HCT116 (cell line): ENCODE measurements at regions not wholly inside any gene's neighbourhood (a gene's known extent, or its start where the extent isn't known, plus 50 kb on each side); places are given as distances from the start of the nearest gene placed in this dataset.
"Not testable (repeated sequence)": the region's sequence is repeated elsewhere in the genome, so short reads cannot be mapped to it uniquely, and the experiment has no call there.

Source experiments
- ATAC-seq: fragments of 200-7000 bp; cut with Tn5 transposase; 2 replicates; pipeline ENCODE4 v1.9.1; 2020; ENCODE audit warnings: mild to moderate bottlenecking, moderate library complexity
- BruUV-seq: library from RNA; stranded (reverse); fragments of 400-500 nt; replicated peaks from 2 replicates; lab custom pipeline; 2021; lab: Mats Ljungman, UMichigan
- CTCF ChIA-PET: fragments of 300-600 bp; sonication (Branson Sonifier 250); formaldehyde crosslinking; loops from one replicate; lab custom pipeline; 2021; ENCODE audit warnings: antibody characterized with exemption; lab: Charles Lee
- POLR2A ChIA-PET: fragments of 300-600, 350-600 bp; sonication (Branson Sonifier 250); formaldehyde crosslinking; loops from one replicate; lab custom pipeline; 2021; ENCODE audit warnings: antibody characterized with exemption; lab: Charles Lee
- RAD21 ChIA-PET, 2 experiments: fragments of 300-600 bp; sonication (Branson Sonifier 250); formaldehyde crosslinking; loops; one replicate each; lab custom pipeline; 2023; ENCODE audit warnings: low total read pairs in 2 of 2; ENCODE audit not compliant: uncharacterized antibody in 2 of 2, unreplicated experiment in 2 of 2, low non-redundant PET in 1 of 2; lab: Charles Lee
- DNase-seq: peaks from one replicate; pipeline ENCODE4 v3.0.0-alpha.2; 2010; ENCODE audit warnings: low read depth, low spot score
- H2AFZ ChIP-seq: fragments of 200-600 bp; shearing (Covaris generic), sonication (generic); 2 replicates; pipeline ENCODE4 v1.6.1; 2017; ENCODE audit warnings: low read depth, mixed run types, mixed read lengths, antibody characterized with exemption, low read length; ENCODE audit not compliant: poor library complexity, severe bottlenecking
- H3K27ac ChIP-seq: 2 replicates; pipeline ENCODE4 v1.5.1; 2012; ENCODE audit warnings: low read depth, low read length
- H3K27me3 ChIP-seq: fragments of 200-600 bp; sonication (generic); 2 replicates; pipeline ENCODE4 v1.6.1; 2016; ENCODE audit warnings: mixed run types, low read length, mixed read lengths; ENCODE audit not compliant: insufficient read depth
- H3K36me3 ChIP-seq, 2 experiments: fragments of 200-500 bp in 1 of 2; fragments of 200-600 bp in 1 of 2; sonication (Bioruptor generic) in 1 of 2; sonication (generic) in 1 of 2; 2 replicates each; pipeline versions ENCODE4 v1.5.1 to v1.6.1; 2014 to 2016; ENCODE audit warnings: low read length in 2 of 2, inconsistent platforms in 1 of 2, mixed read lengths in 1 of 2, mixed run types in 1 of 2; ENCODE audit not compliant: insufficient read depth in 2 of 2, control insufficient read depth in 1 of 2
- H3K4me1 ChIP-seq, 2 experiments: fragments of 200-600 bp in 1 of 2; sonication (generic) in 1 of 2; 2 replicates each; pipeline versions ENCODE4 v1.5.1 to v1.6.1; 2012 to 2017; ENCODE audit warnings: low read length in 2 of 2, inconsistent platforms in 1 of 2, mild to moderate bottlenecking in 1 of 2, mixed read lengths in 1 of 2, mixed run types in 1 of 2, moderate library complexity in 1 of 2; ENCODE audit not compliant: insufficient read depth in 2 of 2, control insufficient read depth in 1 of 2
- H3K4me2 ChIP-seq: fragments of 200-600 bp; sonication (generic); 2 replicates; pipeline ENCODE4 v1.6.1; 2017; ENCODE audit warnings: mixed run types, low read length, mixed read lengths
- H3K4me3 ChIP-seq, 2 experiments: fragments of 200-600 bp in 1 of 2; sonication (generic) in 1 of 2; replicated peaks in 1 of 2; 2 replicates each; pipeline ENCODE4 v1.5.1; 2011 to 2016; ENCODE audit warnings: low read length in 2 of 2, control low read depth in 1 of 2, low read depth in 1 of 2, mild to moderate bottlenecking in 1 of 2, mixed read lengths in 1 of 2, mixed run types in 1 of 2
- H3K79me2 ChIP-seq: fragments of 200-600 bp; sonication (generic); 2 replicates; pipeline ENCODE4 v1.6.1; 2017; ENCODE audit warnings: mild to moderate bottlenecking, mixed run types, low read length, moderate library complexity, mixed read lengths; ENCODE audit not compliant: insufficient read depth
- H3K9ac ChIP-seq: fragments of 200-600 bp; sonication (generic); 2 replicates; pipeline ENCODE4 v1.6.1; 2016; ENCODE audit warnings: low read length, mixed read lengths
- H3K9me2 ChIP-seq: fragments of 200-600 bp; sonication (generic), shearing (Covaris generic); 2 replicates; pipeline ENCODE4 v1.6.1; 2017; ENCODE audit warnings: mixed run types, mild to moderate bottlenecking, moderate library complexity; ENCODE audit not compliant: insufficient read depth
- H3K9me3 ChIP-seq, 2 experiments: fragments of 200-500 bp in 1 of 2; fragments of 200-600 bp in 1 of 2; sonication (Bioruptor generic) in 1 of 2; sonication (generic) in 1 of 2; 2 replicates each; pipeline ENCODE4 v1.6.1; 2014 to 2017; ENCODE audit warnings: low read length in 2 of 2, mixed read lengths in 2 of 2, inconsistent platforms in 1 of 2, low read depth in 1 of 2, mild to moderate bottlenecking in 1 of 2, mixed run types in 1 of 2, moderate library complexity in 1 of 2; ENCODE audit not compliant: control insufficient read depth in 1 of 2, insufficient read depth in 1 of 2
- H4K20me1 ChIP-seq: fragments of 200-600 bp; sonication (generic), shearing (Covaris generic); 2 replicates; pipeline ENCODE4 v1.6.1; 2017; ENCODE audit warnings: mixed run types, mild to moderate bottlenecking, moderate library complexity; ENCODE audit not compliant: insufficient read depth
- CBX3 ChIP-seq: IDR thresholded peaks from 2 replicates; pipeline ENCODE4 v1.6.1; 2012; ENCODE audit warnings: low read depth
- EGR1 ChIP-seq: IDR thresholded peaks from 2 replicates; pipeline ENCODE4 v1.6.1; 2012; ENCODE audit warnings: low read depth
- POLR2AphosphoS5 ChIP-seq: IDR thresholded peaks from 2 replicates; pipeline ENCODE4 v1.6.1; 2011; ENCODE audit warnings: mild to moderate bottlenecking, low read depth, low read length, moderate library complexity
- RAD21 ChIP-seq: IDR thresholded peaks from 2 replicates; pipeline ENCODE4 v1.6.1; 2012; ENCODE audit warnings: low read depth, mild to moderate bottlenecking
- REST ChIP-seq: IDR thresholded peaks from 2 replicates; pipeline ENCODE4 v1.6.1; 2012; ENCODE audit warnings: low read depth
- SIN3A ChIP-seq: IDR thresholded peaks from 2 replicates; pipeline ENCODE4 v1.6.1; 2012; ENCODE audit warnings: low read depth
- TCF7L2 ChIP-seq: IDR thresholded peaks from 2 replicates; pipeline ENCODE4 v1.7.0; 2011; ENCODE audit warnings: borderline replicate concordance, inconsistent platforms; ENCODE audit not compliant: insufficient read depth, insufficient read length; ENCODE audit errors: extremely low read depth
- intact Hi-C: fragments of 100-400 bp; cut with micrococcal nuclease; formaldehyde crosslinking; loops from 2 replicates; pipeline ENCODE4 v1.10.0; 2022
- TF ChIP-seq, protein P1 (sequence below): IDR thresholded peaks from 2 replicates; pipeline ENCODE4 v1.6.1; 2012

GRCh38 chr4:59503731-59504130, 1696.4 kb upstream of the ADGRL3 start:
- Histone ChIP-seq H3K4me3 (no peak overlapping the region), H4K20me1 (no peaks in the 10 kb centered on the region), H3K9me3 (peaks cover 12 to 25% of the 10 kb centered on the region in 2 experiments; a peak in 2 of 4 replicates), H3K9me2 (no peaks in the 10 kb centered on the region), H3K79me2 (no peaks in the 10 kb centered on the region), H3K27ac (no peak overlapping the region), H3K4me1 (no peaks in the 10 kb centered on the region), H2AFZ (no peak overlapping the region), H3K4me2 (no peak overlapping the region), H3K9ac (no peak overlapping the region), H3K27me3 (no peaks in the 10 kb centered on the region), H3K36me3 (no peaks in the 10 kb centered on the region)
- RAD21 ChIA-PET = no interaction called here
- ATAC-seq = no peak
- no peak for DNase-seq
- CTCF ChIA-PET = no interaction called here
- POLR2A ChIA-PET = no interaction called here
- intact Hi-C loops = no loop called here
- TF ChIP-seq SIN3A = no peak
- no peak for TF ChIP-seq EGR1
- TF ChIP-seq POLR2AphosphoS5 = no peak
- no peak for TF ChIP-seq REST
- no peak for TF ChIP-seq RAD21
- TF ChIP-seq, protein P1, sequence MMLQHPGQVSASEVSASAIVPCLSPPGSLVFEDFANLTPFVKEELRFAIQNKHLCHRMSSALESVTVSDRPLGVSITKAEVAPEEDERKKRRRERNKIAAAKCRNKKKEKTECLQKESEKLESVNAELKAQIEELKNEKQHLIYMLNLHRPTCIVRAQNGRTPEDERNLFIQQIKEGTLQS = no peak
- no peak for TF ChIP-seq TCF7L2
- no peak for TF ChIP-seq CBX3
- no TSS peak for BruUV-seq

GRCh38 chr4:59511809-59512208, 1688.3 kb upstream of the ADGRL3 start:
- CTCF ChIA-PET, H3K27ac ChIP-seq, ATAC-seq, intact Hi-C loops, POLR2A ChIA-PET, H3K4me2 ChIP-seq, RAD21 ChIA-PET, BruUV-seq, H3K4me3 ChIP-seq, H3K9me3 ChIP-seq, H3K9me2 ChIP-seq, DNase-seq, H4K20me1 ChIP-seq, H3K36me3 ChIP-seq, H3K27me3 ChIP-seq, H3K79me2 ChIP-seq, H3K4me1 ChIP-seq, H3K9ac ChIP-seq, H2AFZ ChIP-seq: not testable (repeated sequence)
